ENCODE measurements at regions not wholly inside any gene's neighbourhood (a gene's known extent, or its start where the extent isn't known, plus 50 kb on each side); places are given as distances from the start of the nearest gene placed in this dataset.

DNA sequence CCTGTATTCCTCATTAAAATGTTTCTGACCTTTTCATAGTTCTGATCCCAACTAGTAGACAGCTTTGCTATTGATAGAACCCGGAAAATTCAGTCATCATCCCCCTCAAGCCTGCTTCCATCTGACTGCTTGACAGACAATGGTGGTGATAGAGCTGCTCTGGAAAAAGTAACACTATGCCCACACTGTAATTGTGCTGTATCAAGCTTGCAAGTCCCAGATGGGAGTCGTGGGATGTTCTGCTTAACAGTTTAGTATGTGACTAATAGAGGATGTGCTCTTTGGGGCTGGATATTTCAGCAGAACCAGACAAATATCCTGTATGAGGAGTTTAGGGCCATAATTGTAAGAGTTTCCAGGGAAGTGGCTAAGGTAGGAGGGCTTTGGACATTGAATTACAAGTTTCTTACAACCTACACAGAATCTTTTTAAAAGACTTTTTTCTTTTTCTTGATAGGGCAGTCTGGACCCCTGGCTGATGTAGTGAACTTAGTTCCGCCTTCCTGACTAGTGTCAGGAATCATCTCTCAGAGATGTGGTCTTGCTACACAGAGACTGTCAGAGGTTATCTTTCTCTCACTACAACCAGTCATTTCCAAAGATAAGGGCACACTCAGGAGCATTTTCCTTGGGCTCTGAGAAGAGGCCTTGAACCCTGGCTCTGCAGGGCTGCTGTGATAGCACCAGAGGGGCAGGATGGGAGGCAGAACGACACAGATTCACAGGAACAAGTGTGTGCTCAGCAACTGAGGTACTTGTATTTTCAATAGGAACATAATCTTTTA, 158.0 kb upstream of the RBMS1 start:
- TF ChIP-seq, protein P1, sequence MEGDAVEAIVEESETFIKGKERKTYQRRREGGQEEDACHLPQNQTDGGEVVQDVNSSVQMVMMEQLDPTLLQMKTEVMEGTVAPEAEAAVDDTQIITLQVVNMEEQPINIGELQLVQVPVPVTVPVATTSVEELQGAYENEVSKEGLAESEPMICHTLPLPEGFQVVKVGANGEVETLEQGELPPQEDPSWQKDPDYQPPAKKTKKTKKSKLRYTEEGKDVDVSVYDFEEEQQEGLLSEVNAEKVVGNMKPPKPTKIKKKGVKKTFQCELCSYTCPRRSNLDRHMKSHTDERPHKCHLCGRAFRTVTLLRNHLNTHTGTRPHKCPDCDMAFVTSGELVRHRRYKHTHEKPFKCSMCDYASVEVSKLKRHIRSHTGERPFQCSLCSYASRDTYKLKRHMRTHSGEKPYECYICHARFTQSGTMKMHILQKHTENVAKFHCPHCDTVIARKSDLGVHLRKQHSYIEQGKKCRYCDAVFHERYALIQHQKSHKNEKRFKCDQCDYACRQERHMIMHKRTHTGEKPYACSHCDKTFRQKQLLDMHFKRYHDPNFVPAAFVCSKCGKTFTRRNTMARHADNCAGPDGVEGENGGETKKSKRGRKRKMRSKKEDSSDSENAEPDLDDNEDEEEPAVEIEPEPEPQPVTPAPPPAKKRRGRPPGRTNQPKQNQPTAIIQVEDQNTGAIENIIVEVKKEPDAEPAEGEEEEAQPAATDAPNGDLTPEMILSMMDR (IDR thresholded peaks at IDR 0.05): no peak
- Mint-ChIP-seq H3K27ac (peak overlapping the region; percentile 0), H3K4me1 (ENCODE audit: low read depth) (peaks cover 30% of the 10 kb centered on the region), H3K4me3 (no peak overlapping the region), H3K9me3 (no peaks in the 10 kb centered on the region), H3K36me3 (ENCODE audit: low read depth) (no peaks in the 10 kb centered on the region), H3K27me3 (peaks cover 1% of the 10 kb centered on the region)
- H3K4me3 ChIP-seq (ENCODE audit: low read length): no peak overlapping the region
- intact Hi-C loops (cut with DNase I, micrococcal nuclease): loop anchor here in 1 of 2 experiments (5.0 to 10.0 kb wide), 3 partner anchors 154 to 277 kb away; no protein-coding TSS in a partner anchor
- peaks cover 0 to 10% of the 10 kb centered on the region in 2 experiments for H3K9me3 ChIP-seq (ENCODE audit: control insufficient read depth in 1 of 2, insufficient read depth in 1 of 2, low read length in 2 of 2)
- peaks cover 19% of the 10 kb centered on the region for H3K4me1 ChIP-seq (ENCODE audit: insufficient read depth, low read length)
- no peaks in the 10 kb centered on the region for H3K27me3 ChIP-seq (ENCODE audit: control insufficient read depth in 1 of 2, insufficient read depth in 2 of 2, low read length in 2 of 2)
- ATAC-seq (ENCODE audit: poor library complexity) (no peak), DNase-seq (peak in 1 of 14 experiments; percentile 14)
- CTCF ChIA-PET: interaction anchor here (0.6 to 1.5 kb wide), 4 partner anchors 14 to 277 kb away, joined by 3 to 4 read pairs (median 4); no protein-coding TSS in a partner anchor
- no peaks in the 10 kb centered on the region for H3K36me3 ChIP-seq (ENCODE audit: insufficient read depth, low read length)
- POLR2A ChIA-PET: interaction anchor here (0.6 to 1.1 kb wide), 2 partner anchors 241 to 271 kb away, joined by 3 to 5 read pairs; no protein-coding TSS in a partner anchor
- no peak overlapping the region for H3K27ac ChIP-seq (ENCODE audit: low read depth in 1 of 2, low read length in 2 of 2)

DNA sequence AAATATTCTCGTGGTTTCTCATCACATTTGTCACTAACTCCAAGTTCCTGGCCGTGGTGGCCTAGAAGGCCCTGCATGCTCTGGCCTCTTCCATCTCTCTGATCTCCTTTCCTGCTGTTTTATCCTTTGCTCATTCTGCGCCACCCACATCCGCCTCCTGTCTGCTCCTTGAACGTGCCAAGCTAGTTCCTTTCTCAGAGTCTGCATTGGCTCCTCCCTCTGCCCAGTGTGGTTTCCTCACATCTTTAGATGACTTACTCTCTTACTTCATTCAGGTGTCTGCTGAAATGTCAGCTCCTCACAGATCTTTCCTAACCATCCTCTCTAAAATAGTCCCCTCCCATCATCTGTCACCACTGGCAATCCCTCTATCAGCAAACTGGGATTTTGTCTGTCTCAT, 158.6 kb upstream of the RBMS1 start:
- Histone ChIP-seq H3K4me1 (ENCODE audit: insufficient read depth, low read length) (peaks cover 19% of the 10 kb centered on the region), H3K27me3 (ENCODE audit: control insufficient read depth in 1 of 2, insufficient read depth in 2 of 2, low read length in 2 of 2) (no peaks in the 10 kb centered on the region), H3K9me3 (ENCODE audit: control insufficient read depth in 1 of 2, insufficient read depth in 1 of 2, low read length in 2 of 2) (peaks cover 0 to 10% of the 10 kb centered on the region in 2 experiments), H3K27ac (ENCODE audit: low read depth in 1 of 2, low read length in 2 of 2) (no peak overlapping the region), H3K4me3 (ENCODE audit: low read length) (no peak overlapping the region), H3K36me3 (ENCODE audit: insufficient read depth, low read length) (no peaks in the 10 kb centered on the region)
- Mint-ChIP-seq H3K4me3 (peak overlapping the region; percentile 23), H3K36me3 (ENCODE audit: low read depth) (no peaks in the 10 kb centered on the region), H3K9me3 (no peaks in the 10 kb centered on the region), H3K27me3 (peaks cover 7% of the 10 kb centered on the region), H3K4me1 (ENCODE audit: low read depth) (peaks cover 30% of the 10 kb centered on the region), H3K27ac (peak overlapping the region; percentile 0)
- DNase-seq (peak; percentile 36 to 84 (median 62)), ATAC-seq (ENCODE audit: poor library complexity) (peak; percentile 99)
- intact Hi-C loops (cut with DNase I, micrococcal nuclease): loop anchor here in 1 of 2 experiments (5.0 to 10.0 kb wide), 3 partner anchors 155 to 277 kb away; no protein-coding TSS in a partner anchor
- TF ChIP-seq, protein P1 (IDR thresholded peaks at IDR 0.05): no peak
- CTCF ChIA-PET: interaction anchor here (0.6 to 1.5 kb wide), 2 partner anchors 28 to 278 kb away, joined by 3 read pairs; no protein-coding TSS in a partner anchor
- POLR2A ChIA-PET: interaction anchor here (1.1 kb wide), 1 partner anchor 241 kb away, joined by 3 read pairs; no protein-coding TSS in a partner anchor

DNA sequence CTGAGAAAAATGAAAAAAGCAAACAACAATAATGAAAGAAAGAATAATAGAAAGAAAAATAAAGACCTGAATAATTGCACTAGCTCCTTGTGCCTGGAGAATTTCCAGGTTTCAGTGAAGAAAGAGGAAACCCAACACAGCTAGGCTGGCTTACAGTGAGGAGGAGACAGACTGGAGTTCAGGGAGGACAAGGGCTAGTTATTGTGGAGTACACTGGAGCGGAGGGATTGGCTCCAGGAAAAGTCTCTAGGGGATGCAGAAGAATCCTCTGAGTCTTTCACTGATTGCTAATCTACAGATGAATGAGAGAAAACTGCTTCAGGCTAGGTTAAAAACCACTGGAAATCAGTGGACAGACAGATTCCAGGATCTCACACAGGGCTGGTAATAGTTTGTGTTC, 163.6 kb upstream of the RBMS1 start:
- H3K27me3 Mint-ChIP-seq: peaks cover 7% of the 10 kb centered on the region
- TF ChIP-seq, protein P1 (IDR thresholded peaks at IDR 0.05): no peak
- no peaks in the 10 kb centered on the region for H3K36me3 ChIP-seq (ENCODE audit: insufficient read depth, low read length)
- ATAC-seq (ENCODE audit: poor library complexity) (no peak), DNase-seq (no peak)
- peaks cover 12% of the 10 kb centered on the region for H3K4me1 Mint-ChIP-seq (ENCODE audit: low read depth)
- intact Hi-C loops (cut with DNase I, micrococcal nuclease): loop anchor here in 1 of 2 experiments (10.0 kb wide), 1 partner anchor 282 kb away; no protein-coding TSS in a partner anchor
- ChIA-PET CTCF (no interaction called here), POLR2A (no interaction called here)
- no peaks in the 10 kb centered on the region for H3K9me3 ChIP-seq (ENCODE audit: control insufficient read depth in 1 of 2, insufficient read depth in 1 of 2, low read length in 2 of 2)
- no peak overlapping the region for H3K4me3 Mint-ChIP-seq
- no peaks in the 10 kb centered on the region for H3K27me3 ChIP-seq (ENCODE audit: control insufficient read depth in 1 of 2, insufficient read depth in 2 of 2, low read length in 2 of 2)
- no peak overlapping the region for H3K4me3 ChIP-seq (ENCODE audit: low read length)
- no peak overlapping the region for H3K27ac Mint-ChIP-seq
- H3K4me1 ChIP-seq (ENCODE audit: insufficient read depth, low read length): peaks cover 11% of the 10 kb centered on the region
- no peaks in the 10 kb centered on the region for H3K36me3 Mint-ChIP-seq (ENCODE audit: low read depth)
- no peak overlapping the region for H3K27ac ChIP-seq (ENCODE audit: low read depth in 1 of 2, low read length in 2 of 2)
- H3K9me3 Mint-ChIP-seq: no peaks in the 10 kb centered on the region
